ENCODE measurements at regions not wholly inside any gene's neighbourhood (a gene's known extent, or its start where the extent isn't known, plus 50 kb on each side); places are given as distances from the start of the nearest gene placed in this dataset.

- TF ChIP-seq, protein P1, sequence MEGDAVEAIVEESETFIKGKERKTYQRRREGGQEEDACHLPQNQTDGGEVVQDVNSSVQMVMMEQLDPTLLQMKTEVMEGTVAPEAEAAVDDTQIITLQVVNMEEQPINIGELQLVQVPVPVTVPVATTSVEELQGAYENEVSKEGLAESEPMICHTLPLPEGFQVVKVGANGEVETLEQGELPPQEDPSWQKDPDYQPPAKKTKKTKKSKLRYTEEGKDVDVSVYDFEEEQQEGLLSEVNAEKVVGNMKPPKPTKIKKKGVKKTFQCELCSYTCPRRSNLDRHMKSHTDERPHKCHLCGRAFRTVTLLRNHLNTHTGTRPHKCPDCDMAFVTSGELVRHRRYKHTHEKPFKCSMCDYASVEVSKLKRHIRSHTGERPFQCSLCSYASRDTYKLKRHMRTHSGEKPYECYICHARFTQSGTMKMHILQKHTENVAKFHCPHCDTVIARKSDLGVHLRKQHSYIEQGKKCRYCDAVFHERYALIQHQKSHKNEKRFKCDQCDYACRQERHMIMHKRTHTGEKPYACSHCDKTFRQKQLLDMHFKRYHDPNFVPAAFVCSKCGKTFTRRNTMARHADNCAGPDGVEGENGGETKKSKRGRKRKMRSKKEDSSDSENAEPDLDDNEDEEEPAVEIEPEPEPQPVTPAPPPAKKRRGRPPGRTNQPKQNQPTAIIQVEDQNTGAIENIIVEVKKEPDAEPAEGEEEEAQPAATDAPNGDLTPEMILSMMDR (IDR thresholded peaks at IDR 0.05 in 2 of 3, conservative IDR thresholded peaks at IDR 0.05 in 1 of 3; ENCODE audit: borderline replicate concordance in 1 of 3, insufficient read depth in 1 of 3, low read depth in 2 of 3, low read length in 2 of 3): no peak
- TF ChIP-seq RAD21 (IDR thresholded peaks at IDR 0.05; ENCODE audit: low read depth): no peak
- TF ChIP-seq EGR1 (IDR thresholded peaks at IDR 0.05; ENCODE audit: low read depth): no peak
- no peak for TF ChIP-seq SP1 (IDR thresholded peaks at IDR 0.05; ENCODE audit: low read depth)
- no peak for TF ChIP-seq ZFX (IDR thresholded peaks at IDR 0.05)
- no peak for TF ChIP-seq ELF1 (IDR thresholded peaks at IDR 0.05; ENCODE audit: borderline replicate concordance, low read depth)
- TF ChIP-seq, protein P2, sequence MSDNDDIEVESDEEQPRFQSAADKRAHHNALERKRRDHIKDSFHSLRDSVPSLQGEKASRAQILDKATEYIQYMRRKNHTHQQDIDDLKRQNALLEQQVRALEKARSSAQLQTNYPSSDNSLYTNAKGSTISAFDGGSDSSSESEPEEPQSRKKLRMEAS (IDR thresholded peaks at IDR 0.05): no peak
- no peak for TF ChIP-seq CEBPB (IDR thresholded peaks at IDR 0.05; ENCODE audit: low read depth)
- TF ChIP-seq EZH2 (IDR thresholded peaks at IDR 0.05): no peak
These were observed 139.2 kb upstream of the SASH1 start (continued) for GRCh38 chr6:148203281-148203925.

GRCh38 chr6:148203970-148204369 is 138.7 kb upstream of the SASH1 start:
- TF ChIP-seq, protein P3, sequence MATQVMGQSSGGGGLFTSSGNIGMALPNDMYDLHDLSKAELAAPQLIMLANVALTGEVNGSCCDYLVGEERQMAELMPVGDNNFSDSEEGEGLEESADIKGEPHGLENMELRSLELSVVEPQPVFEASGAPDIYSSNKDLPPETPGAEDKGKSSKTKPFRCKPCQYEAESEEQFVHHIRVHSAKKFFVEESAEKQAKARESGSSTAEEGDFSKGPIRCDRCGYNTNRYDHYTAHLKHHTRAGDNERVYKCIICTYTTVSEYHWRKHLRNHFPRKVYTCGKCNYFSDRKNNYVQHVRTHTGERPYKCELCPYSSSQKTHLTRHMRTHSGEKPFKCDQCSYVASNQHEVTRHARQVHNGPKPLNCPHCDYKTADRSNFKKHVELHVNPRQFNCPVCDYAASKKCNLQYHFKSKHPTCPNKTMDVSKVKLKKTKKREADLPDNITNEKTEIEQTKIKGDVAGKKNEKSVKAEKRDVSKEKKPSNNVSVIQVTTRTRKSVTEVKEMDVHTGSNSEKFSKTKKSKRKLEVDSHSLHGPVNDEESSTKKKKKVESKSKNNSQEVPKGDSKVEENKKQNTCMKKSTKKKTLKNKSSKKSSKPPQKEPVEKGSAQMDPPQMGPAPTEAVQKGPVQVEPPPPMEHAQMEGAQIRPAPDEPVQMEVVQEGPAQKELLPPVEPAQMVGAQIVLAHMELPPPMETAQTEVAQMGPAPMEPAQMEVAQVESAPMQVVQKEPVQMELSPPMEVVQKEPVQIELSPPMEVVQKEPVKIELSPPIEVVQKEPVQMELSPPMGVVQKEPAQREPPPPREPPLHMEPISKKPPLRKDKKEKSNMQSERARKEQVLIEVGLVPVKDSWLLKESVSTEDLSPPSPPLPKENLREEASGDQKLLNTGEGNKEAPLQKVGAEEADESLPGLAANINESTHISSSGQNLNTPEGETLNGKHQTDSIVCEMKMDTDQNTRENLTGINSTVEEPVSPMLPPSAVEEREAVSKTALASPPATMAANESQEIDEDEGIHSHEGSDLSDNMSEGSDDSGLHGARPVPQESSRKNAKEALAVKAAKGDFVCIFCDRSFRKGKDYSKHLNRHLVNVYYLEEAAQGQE (IDR thresholded peaks at IDR 0.05; ENCODE audit: low read depth): no peak
- TF ChIP-seq FOSL1 (IDR thresholded peaks at IDR 0.05; ENCODE audit: low read depth) (no peak), EGR1 (IDR thresholded peaks at IDR 0.05; ENCODE audit: low read depth) (no peak), TCF7L2 (IDR thresholded peaks at IDR 0.05; ENCODE audit: borderline replicate concordance, extremely low read depth, insufficient read depth, insufficient read length) (no peak), ZFX (IDR thresholded peaks at IDR 0.05) (no peak), RAD21 (IDR thresholded peaks at IDR 0.05; ENCODE audit: low read depth) (no peak), SIN3A (IDR thresholded peaks at IDR 0.05; ENCODE audit: low read depth) (no peak), EZH2 (IDR thresholded peaks at IDR 0.05) (no peak), EZH2phosphoT487 (IDR thresholded peaks at IDR 0.05; ENCODE audit: borderline replicate concordance) (no peak), YY1 (IDR thresholded peaks at IDR 0.05; ENCODE audit: extremely low read depth, insufficient replicate concordance, low read depth, low read length) (no peak), JUND (IDR thresholded peaks at IDR 0.05) (no peak), POLR2A (IDR thresholded peaks at IDR 0.05; ENCODE audit: borderline replicate concordance, extremely low read depth, insufficient read depth, insufficient read length) (no peak), CEBPB (IDR thresholded peaks at IDR 0.05; ENCODE audit: low read depth) (no peak), CBX3 (IDR thresholded peaks at IDR 0.05; ENCODE audit: low read depth) (no peak)
- TF ChIP-seq, protein P2 (IDR thresholded peaks at IDR 0.05): no peak
- H3K4me3 ChIP-seq (replicated peaks in 1 of 2; ENCODE audit: low read depth in 1 of 2, low read length in 2 of 2): no peak overlapping the region
- intact Hi-C loops (cut with micrococcal nuclease): no loop called here
- H3K36me3 ChIP-seq (ENCODE audit: control insufficient read depth in 1 of 2, insufficient read depth in 2 of 2, low read length in 2 of 2): no peaks in the 10 kb centered on the region
- BruUV-seq (replicated peaks): no TSS peak
- DNase-seq (ENCODE audit: low read depth, low spot score) (no peak), ATAC-seq (no peak)
- H2AFZ ChIP-seq (ENCODE audit: low read depth, low read length, poor library complexity, severe bottlenecking): no peak overlapping the region
- POLR2A ChIA-PET: no interaction called here
- no peaks in the 10 kb centered on the region for H3K9me2 ChIP-seq (ENCODE audit: insufficient read depth)
- H3K4me2 ChIP-seq (ENCODE audit: low read length): no peak overlapping the region
- H4K20me1 ChIP-seq (ENCODE audit: insufficient read depth): no peaks in the 10 kb centered on the region
- H3K4me1 ChIP-seq (ENCODE audit: control insufficient read depth in 1 of 2, insufficient read depth in 2 of 2, low read length in 2 of 2): no peaks in the 10 kb centered on the region
- CTCF ChIA-PET: no interaction called here
- no peaks in the 10 kb centered on the region for H3K9me3 ChIP-seq (ENCODE audit: control insufficient read depth in 1 of 2, insufficient read depth in 1 of 2, low read depth in 1 of 2, low read length in 2 of 2)
- H3K27ac ChIP-seq (ENCODE audit: low read depth, low read length): no peak overlapping the region
- RAD21 ChIA-PET (ENCODE audit: low non-redundant PET in 1 of 2, low total read pairs in 2 of 2, uncharacterized antibody in 2 of 2, unreplicated experiment in 2 of 2): no interaction called here
- H3K9ac ChIP-seq (ENCODE audit: low read length): no peak overlapping the region
- H3K27me3 ChIP-seq (ENCODE audit: insufficient read depth, low read length): no peaks in the 10 kb centered on the region
- no peaks in the 10 kb centered on the region for H3K79me2 ChIP-seq (ENCODE audit: insufficient read depth, low read length)
